ENCODE measurements at regions not wholly inside any gene's neighbourhood (a gene's known extent, or its start where the extent isn't known, plus 50 kb on each side); places are given as distances from the start of the nearest gene placed in this dataset.

GRCh38 chr5:5061836-5062235 lies 78.3 kb upstream of the ADAMTS16 start:
- TF ChIP-seq CTCF (IDR thresholded peaks at IDR 0.05) (no peak), ZFX (IDR thresholded peaks at IDR 0.05; ENCODE audit: borderline replicate concordance) (no peak)

Measured in 22Rv1 (cell line).